Thoracic aorta (tissue), 2 donors: ENCODE measurements at regions not wholly inside any gene's neighbourhood (a gene's known extent, or its start where the extent isn't known, plus 50 kb on each side); places are given as distances from the start of the nearest gene placed in this dataset.
"Not testable (repeated sequence)": the region's sequence is repeated elsewhere in the genome, so short reads cannot be mapped to it uniquely, and the experiment has no call there.

Experiments
- ATAC-seq: fragments of 150-250 bp; one replicate; pipeline ENCODE4 v1.8.0; 2017; ENCODE audit warnings: low read depth; ENCODE audit not compliant: insufficient number of reproducible peaks, low FRiP score
- DNase-seq: peaks from one replicate; pipeline ENCODE4 v3.0.0-alpha.2; 2020; ENCODE audit warnings: low spot score
- H3K27ac ChIP-seq, 2 donors: fragments of 200-600 bp; sonication (generic); 1 replicate in 1 of 2; 2 replicates in 1 of 2; pipeline ENCODE4 v1.5.1; 2016; ENCODE audit warnings: mild to moderate bottlenecking in 2 of 2, moderate library complexity in 2 of 2
- H3K27me3 ChIP-seq: fragments of 200-600 bp; sonication (generic); replicated peaks from 2 replicates; pipeline ENCODE4 v1.6.0; 2016; ENCODE audit warnings: mild to moderate bottlenecking; ENCODE audit not compliant: insufficient read depth
- H3K36me3 ChIP-seq: fragments of 200-600 bp; sonication (generic); one replicate; pipeline ENCODE4 v1.5.1; 2016
- H3K4me1 ChIP-seq, 2 donors: fragments of 200-600 bp; sonication (generic); 1 replicate in 1 of 2; 2 replicates in 1 of 2; pipeline versions ENCODE4 v1.5.1 to v1.6.0; 2016; ENCODE audit warnings: low read depth in 2 of 2, mild to moderate bottlenecking in 1 of 2; ENCODE audit not compliant: control insufficient read depth in 1 of 2
- H3K4me3 ChIP-seq: fragments of 200-600 bp; sonication (generic); 2 replicates; pipeline ENCODE4 v1.5.1; 2016; ENCODE audit warnings: mild to moderate bottlenecking
- H3K9me3 ChIP-seq: fragments of 200-600 bp; sonication (generic); 2 replicates; pipeline ENCODE4 v1.5.1; 2016
- CTCF ChIP-seq: fragments of 200-600 bp; sonication (generic); IDR thresholded peaks from one replicate; pipeline ENCODE4 v1.5.1; 2019; ENCODE audit warnings: antibody characterized with exemption

- Histone ChIP-seq H3K4me3 (no peak overlapping the region), H3K36me3 (no peaks in the 10 kb centered on the region), H3K4me1 (no peaks in the 10 kb centered on the region), H3K9me3 (no peaks in the 10 kb centered on the region), H3K27ac (no peak overlapping the region), H3K27me3 (no peaks in the 10 kb centered on the region)
- TF ChIP-seq CTCF = no peak
- ATAC-seq (no peak), DNase-seq (no peak)
Measured at GRCh38 chr4:132094017-132094416, 1055.1 kb upstream of the PCDH10 start.

DNA sequence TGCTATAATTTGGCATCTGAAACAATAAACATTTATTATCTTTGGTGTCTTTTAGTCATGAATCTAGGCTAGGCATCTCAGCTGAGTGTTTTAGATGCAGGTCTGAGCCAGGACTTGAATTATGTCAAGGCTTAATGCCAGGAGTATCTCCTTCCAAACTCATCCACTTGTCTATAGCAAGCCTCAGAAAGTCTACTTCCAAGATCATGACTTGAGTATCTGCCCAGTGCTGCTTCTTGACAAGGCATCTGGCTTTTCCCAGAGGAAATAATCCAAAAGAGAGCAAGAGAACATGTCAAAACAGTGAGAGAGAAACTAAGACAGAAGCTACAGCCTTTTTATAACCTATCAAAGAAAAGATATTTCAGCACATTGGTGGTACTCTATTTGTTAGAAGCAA, 1052.1 kb upstream of the PCDH10 start:
- DNase-seq (no peak), ATAC-seq (no peak)
- Histone ChIP-seq H3K27ac (no peak overlapping the region), H3K9me3 (no peaks in the 10 kb centered on the region), H3K4me1 (no peaks in the 10 kb centered on the region), H3K4me3 (no peak overlapping the region), H3K27me3 (no peaks in the 10 kb centered on the region), H3K36me3 (no peaks in the 10 kb centered on the region)
- no peak for TF ChIP-seq CTCF

GRCh38 chr4:132101526-132101925, 1047.6 kb upstream of the PCDH10 start:
- Histone ChIP-seq H3K27me3 (no peaks in the 10 kb centered on the region), H3K9me3 (no peaks in the 10 kb centered on the region), H3K4me3 (no peak overlapping the region), H3K27ac (no peak overlapping the region), H3K4me1 (no peaks in the 10 kb centered on the region), H3K36me3 (no peaks in the 10 kb centered on the region)
- TF ChIP-seq CTCF = no peak
- no peak for ATAC-seq
- no peak for DNase-seq

DNA sequence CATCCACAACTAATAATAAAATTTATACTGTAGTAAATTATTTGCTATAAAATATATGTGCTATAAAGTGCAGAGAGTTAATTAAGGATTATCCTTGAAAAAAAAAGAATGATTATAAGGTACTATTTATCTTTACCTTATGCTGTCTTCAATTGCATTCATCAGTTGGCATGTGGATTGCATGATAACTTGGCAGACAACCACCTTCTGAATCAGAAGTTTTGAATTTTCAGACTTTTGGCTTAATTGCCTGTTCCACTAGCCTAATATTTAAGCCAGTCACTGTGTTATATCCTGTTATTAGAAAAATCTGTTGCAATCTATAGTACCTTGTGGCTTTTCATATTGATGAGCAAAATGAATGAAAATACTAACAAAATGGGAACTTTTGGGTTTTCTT, 1040.3 kb upstream of the PCDH10 start:
- no peaks in the 10 kb centered on the region for H3K4me1 ChIP-seq
- no peak for ATAC-seq
- DNase-seq = no peak
- H3K27me3 ChIP-seq = no peaks in the 10 kb centered on the region
- no peak overlapping the region for H3K4me3 ChIP-seq
- no peak for TF ChIP-seq CTCF
- no peaks in the 10 kb centered on the region for H3K9me3 ChIP-seq
- H3K27ac ChIP-seq = no peak overlapping the region
- H3K36me3 ChIP-seq = no peaks in the 10 kb centered on the region

- no peak for ATAC-seq
- no peaks in the 10 kb centered on the region for H3K4me1 ChIP-seq
- no peak for DNase-seq
- no peaks in the 10 kb centered on the region for H3K36me3 ChIP-seq
- H3K27ac ChIP-seq = no peak overlapping the region
- TF ChIP-seq CTCF = no peak
- no peaks in the 10 kb centered on the region for H3K27me3 ChIP-seq
- no peak overlapping the region for H3K4me3 ChIP-seq
- no peaks in the 10 kb centered on the region for H3K9me3 ChIP-seq
Measured at GRCh38 chr4:132114885-132115284, 1034.2 kb upstream of the PCDH10 start.

- ATAC-seq, H3K27ac ChIP-seq, H3K27me3 ChIP-seq, DNase-seq, H3K4me3 ChIP-seq, H3K9me3 ChIP-seq, H3K36me3 ChIP-seq, H3K4me1 ChIP-seq: not testable (repeated sequence)
Measured at GRCh38 chr4:132122741-132123140, 1026.4 kb upstream of the PCDH10 start.
